HL-60 (cell line): ENCODE measurements at regions not wholly inside any gene's neighbourhood (a gene's known extent, or its start where the extent isn't known, plus 50 kb on each side); places are given as distances from the start of the nearest gene placed in this dataset.

Experiments used
- DNase-seq, 2 experiments: peaks; one replicate each; pipeline ENCODE4 v3.0.0-alpha.2; 2010 to 2020; ENCODE audit warnings: low read depth in 1 of 2, low spot score in 1 of 2
- H3K27ac ChIP-seq: fragments of 250-450 bp; sonication (Bioruptor Pico); replicated peaks from 2 replicates; pipeline ENCODE4 v1.5.1; 2020; ENCODE audit warnings: mild to moderate bottlenecking, moderate library complexity
- H3K27me3 ChIP-seq: fragments of 250-450 bp; sonication (Bioruptor Pico); 2 replicates; pipeline ENCODE4 v1.5.1; 2021; ENCODE audit warnings: mild to moderate bottlenecking, moderate library complexity; ENCODE audit not compliant: insufficient read depth, poor library complexity, severe bottlenecking
- H3K4me3 ChIP-seq: replicated peaks from 2 replicates; pipeline ENCODE4 v1.5.1; 2011; ENCODE audit warnings: mild to moderate bottlenecking, control low read depth, low read length; ENCODE audit not compliant: insufficient read depth
- GABPA ChIP-seq: IDR thresholded peaks from 2 replicates; pipeline ENCODE4 v1.6.1; 2012; ENCODE audit warnings: low read depth
- POLR2AphosphoS5 ChIP-seq: IDR thresholded peaks from 2 replicates; pipeline ENCODE4 v1.6.1; 2012; ENCODE audit warnings: low read depth
- SPI1 ChIP-seq: IDR thresholded peaks from 2 replicates; pipeline ENCODE4 v1.6.1; 2012; ENCODE audit warnings: low read depth, mild to moderate bottlenecking, borderline replicate concordance
- TF ChIP-seq, protein P1 (sequence below): IDR thresholded peaks from 2 replicates; pipeline ENCODE4 v1.6.1; 2012; ENCODE audit warnings: low read depth; ENCODE audit not compliant: insufficient replicate concordance
- TF ChIP-seq, protein P2 (sequence below): IDR thresholded peaks from one replicate; pipeline ENCODE4 v1.5.1; 2011; ENCODE audit warnings: low read length, control low read depth, inconsistent platforms; ENCODE audit not compliant: insufficient read depth

DNA sequence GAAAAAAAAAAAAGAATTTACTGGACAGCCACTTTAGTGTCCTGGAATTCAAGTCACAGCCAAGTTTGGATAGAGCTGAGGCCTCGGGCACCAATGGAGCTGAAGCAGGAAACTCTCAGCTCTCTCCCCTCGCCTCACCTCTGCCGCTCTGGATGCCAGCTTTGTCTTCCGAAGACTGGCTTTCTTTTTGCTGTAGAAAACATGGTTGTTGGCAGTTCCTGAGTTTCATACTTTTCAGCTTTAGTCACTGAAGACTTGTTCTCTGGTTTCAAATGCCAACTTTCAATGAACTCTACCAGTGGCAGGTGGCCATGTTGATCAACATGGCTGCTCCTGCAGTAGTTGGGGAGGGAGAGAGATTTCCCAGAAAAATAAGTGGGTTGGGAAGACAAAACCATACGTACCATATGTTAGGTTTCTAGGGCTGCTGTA lies 142.2 kb downstream of the SNX18 start:
- DNase-seq = no peak
- no peak for TF ChIP-seq GABPA
- TF ChIP-seq, protein P1, sequence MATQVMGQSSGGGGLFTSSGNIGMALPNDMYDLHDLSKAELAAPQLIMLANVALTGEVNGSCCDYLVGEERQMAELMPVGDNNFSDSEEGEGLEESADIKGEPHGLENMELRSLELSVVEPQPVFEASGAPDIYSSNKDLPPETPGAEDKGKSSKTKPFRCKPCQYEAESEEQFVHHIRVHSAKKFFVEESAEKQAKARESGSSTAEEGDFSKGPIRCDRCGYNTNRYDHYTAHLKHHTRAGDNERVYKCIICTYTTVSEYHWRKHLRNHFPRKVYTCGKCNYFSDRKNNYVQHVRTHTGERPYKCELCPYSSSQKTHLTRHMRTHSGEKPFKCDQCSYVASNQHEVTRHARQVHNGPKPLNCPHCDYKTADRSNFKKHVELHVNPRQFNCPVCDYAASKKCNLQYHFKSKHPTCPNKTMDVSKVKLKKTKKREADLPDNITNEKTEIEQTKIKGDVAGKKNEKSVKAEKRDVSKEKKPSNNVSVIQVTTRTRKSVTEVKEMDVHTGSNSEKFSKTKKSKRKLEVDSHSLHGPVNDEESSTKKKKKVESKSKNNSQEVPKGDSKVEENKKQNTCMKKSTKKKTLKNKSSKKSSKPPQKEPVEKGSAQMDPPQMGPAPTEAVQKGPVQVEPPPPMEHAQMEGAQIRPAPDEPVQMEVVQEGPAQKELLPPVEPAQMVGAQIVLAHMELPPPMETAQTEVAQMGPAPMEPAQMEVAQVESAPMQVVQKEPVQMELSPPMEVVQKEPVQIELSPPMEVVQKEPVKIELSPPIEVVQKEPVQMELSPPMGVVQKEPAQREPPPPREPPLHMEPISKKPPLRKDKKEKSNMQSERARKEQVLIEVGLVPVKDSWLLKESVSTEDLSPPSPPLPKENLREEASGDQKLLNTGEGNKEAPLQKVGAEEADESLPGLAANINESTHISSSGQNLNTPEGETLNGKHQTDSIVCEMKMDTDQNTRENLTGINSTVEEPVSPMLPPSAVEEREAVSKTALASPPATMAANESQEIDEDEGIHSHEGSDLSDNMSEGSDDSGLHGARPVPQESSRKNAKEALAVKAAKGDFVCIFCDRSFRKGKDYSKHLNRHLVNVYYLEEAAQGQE = no peak
- TF ChIP-seq, protein P2, sequence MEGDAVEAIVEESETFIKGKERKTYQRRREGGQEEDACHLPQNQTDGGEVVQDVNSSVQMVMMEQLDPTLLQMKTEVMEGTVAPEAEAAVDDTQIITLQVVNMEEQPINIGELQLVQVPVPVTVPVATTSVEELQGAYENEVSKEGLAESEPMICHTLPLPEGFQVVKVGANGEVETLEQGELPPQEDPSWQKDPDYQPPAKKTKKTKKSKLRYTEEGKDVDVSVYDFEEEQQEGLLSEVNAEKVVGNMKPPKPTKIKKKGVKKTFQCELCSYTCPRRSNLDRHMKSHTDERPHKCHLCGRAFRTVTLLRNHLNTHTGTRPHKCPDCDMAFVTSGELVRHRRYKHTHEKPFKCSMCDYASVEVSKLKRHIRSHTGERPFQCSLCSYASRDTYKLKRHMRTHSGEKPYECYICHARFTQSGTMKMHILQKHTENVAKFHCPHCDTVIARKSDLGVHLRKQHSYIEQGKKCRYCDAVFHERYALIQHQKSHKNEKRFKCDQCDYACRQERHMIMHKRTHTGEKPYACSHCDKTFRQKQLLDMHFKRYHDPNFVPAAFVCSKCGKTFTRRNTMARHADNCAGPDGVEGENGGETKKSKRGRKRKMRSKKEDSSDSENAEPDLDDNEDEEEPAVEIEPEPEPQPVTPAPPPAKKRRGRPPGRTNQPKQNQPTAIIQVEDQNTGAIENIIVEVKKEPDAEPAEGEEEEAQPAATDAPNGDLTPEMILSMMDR = no peak
- TF ChIP-seq POLR2AphosphoS5 = no peak
- no peak for TF ChIP-seq SPI1
- Histone ChIP-seq H3K4me3 (no peak overlapping the region), H3K27me3 (no peaks in the 10 kb centered on the region), H3K27ac (no peak overlapping the region)

DNA sequence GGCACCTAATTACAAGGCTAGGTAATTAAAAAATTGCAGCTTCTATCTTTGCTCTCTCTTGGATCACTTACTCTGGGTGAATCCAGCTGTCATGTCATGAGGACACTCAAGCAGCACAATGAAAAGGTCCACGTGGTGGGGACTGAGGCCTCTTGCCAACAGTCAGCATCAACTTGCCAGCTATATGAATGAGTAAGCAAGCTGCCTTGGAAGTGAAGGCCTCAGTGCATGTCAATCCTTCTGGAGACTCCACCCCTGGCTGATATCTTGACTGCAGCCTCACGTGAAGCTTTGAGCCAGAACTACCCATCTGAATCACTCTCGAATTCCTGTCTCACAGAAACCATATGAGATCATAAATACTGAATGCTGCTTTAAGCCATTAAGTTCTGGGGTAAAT lies 140.5 kb downstream of the SNX18 start:
- H3K27me3 ChIP-seq = no peaks in the 10 kb centered on the region
- no peak for DNase-seq
- TF ChIP-seq, protein P2 = no peak
- TF ChIP-seq SPI1 (no peak), POLR2AphosphoS5 (no peak), GABPA (no peak)
- TF ChIP-seq, protein P1 = no peak
- no peak overlapping the region for H3K4me3 ChIP-seq
- no peak overlapping the region for H3K27ac ChIP-seq

DNA sequence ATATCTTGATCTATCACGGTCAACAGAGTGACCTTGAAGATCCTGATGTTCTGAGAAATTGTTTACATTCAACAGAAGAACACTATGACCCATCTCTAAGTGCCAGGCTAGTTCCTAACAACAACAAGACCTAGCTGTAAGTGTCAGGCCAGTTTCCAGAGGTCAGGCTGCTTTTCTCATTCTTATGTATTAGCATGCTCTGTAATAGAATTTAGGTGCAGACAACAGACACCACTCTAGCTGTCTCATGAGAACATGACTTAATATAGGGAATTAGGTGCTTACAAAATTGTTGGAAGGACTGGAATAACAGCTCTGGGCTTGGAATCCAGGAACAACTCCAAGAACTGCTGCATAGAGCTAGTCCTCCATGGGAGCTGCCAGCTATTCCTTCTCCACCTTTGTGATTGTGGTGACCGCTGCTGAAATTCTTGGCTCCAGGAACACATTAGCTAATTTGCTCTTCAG lies 138.7 kb downstream of the SNX18 start:
- no peak overlapping the region for H3K27ac ChIP-seq
- no peak for TF ChIP-seq GABPA
- TF ChIP-seq POLR2AphosphoS5 = no peak
- TF ChIP-seq, protein P2 = no peak
- TF ChIP-seq SPI1 = no peak
- TF ChIP-seq, protein P1 = no peak
- no peaks in the 10 kb centered on the region for H3K27me3 ChIP-seq
- DNase-seq = no peak
- no peak overlapping the region for H3K4me3 ChIP-seq
